Stomach (tissue), 4 donors: ENCODE measurements at regions not wholly inside any gene's neighbourhood (a gene's known extent, or its start where the extent isn't known, plus 50 kb on each side); places are given as distances from the start of the nearest gene placed in this dataset.

Experiments
- POLR2A ChIP-seq, 4 donors: fragments of 450-650 bp; IDR thresholded peaks; one replicate each; pipeline ENCODE4 v1.6.1; 2016; ENCODE audit warnings: antibody characterized with exemption in 4 of 4, control low read depth in 2 of 4, mild to moderate bottlenecking in 1 of 4, moderate library complexity in 1 of 4
- TF ChIP-seq, protein P1 (sequence below), 7 experiments: fragments of 450-650 bp in 4 of 7; fragments of 200-600 bp in 3 of 7; sonication (generic) in 3 of 7; IDR thresholded peaks; one replicate each; pipeline ENCODE4 v1.5.1; 2016 to 2019; ENCODE audit warnings: antibody characterized with exemption in 7 of 7, control low read depth in 2 of 7, mild to moderate bottlenecking in 1 of 7

DNA sequence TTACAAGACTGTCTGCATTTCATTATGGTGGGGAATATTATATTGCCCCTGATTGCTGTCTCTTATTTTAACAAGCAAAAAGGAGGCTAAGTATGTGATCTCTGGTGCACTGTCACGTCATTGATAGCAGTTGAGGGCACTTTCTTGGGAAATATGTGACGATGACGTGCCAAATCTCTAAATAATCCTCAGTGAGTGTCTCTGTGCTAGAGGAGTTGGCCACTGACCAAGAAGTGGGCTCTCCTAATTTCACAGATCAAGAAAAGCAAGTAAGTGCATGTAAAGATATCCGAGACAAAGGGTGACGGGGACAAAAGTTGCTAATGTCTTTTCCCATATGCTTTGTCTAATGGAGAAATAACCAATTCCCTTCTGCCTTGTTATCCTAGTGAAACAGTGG lies 487.4 kb upstream of the TENM3 start:
- TF ChIP-seq POLR2A (IDR thresholded peaks at IDR 0.05): no peak
- TF ChIP-seq, protein P1, sequence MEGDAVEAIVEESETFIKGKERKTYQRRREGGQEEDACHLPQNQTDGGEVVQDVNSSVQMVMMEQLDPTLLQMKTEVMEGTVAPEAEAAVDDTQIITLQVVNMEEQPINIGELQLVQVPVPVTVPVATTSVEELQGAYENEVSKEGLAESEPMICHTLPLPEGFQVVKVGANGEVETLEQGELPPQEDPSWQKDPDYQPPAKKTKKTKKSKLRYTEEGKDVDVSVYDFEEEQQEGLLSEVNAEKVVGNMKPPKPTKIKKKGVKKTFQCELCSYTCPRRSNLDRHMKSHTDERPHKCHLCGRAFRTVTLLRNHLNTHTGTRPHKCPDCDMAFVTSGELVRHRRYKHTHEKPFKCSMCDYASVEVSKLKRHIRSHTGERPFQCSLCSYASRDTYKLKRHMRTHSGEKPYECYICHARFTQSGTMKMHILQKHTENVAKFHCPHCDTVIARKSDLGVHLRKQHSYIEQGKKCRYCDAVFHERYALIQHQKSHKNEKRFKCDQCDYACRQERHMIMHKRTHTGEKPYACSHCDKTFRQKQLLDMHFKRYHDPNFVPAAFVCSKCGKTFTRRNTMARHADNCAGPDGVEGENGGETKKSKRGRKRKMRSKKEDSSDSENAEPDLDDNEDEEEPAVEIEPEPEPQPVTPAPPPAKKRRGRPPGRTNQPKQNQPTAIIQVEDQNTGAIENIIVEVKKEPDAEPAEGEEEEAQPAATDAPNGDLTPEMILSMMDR (IDR thresholded peaks at IDR 0.05): no peak
